WERI-Rb-1 (cell line): ENCODE measurements at regions not wholly inside any gene's neighbourhood (a gene's known extent, or its start where the extent isn't known, plus 50 kb on each side); places are given as distances from the start of the nearest gene placed in this dataset.

Experiments
- DNase-seq: peaks from one replicate; pipeline ENCODE4 v3.0.0-alpha.2; 2020
- H3K27ac ChIP-seq: fragments of 250-450 bp; sonication (Bioruptor Pico); 2 replicates; pipeline ENCODE4 v1.5.1; 2020; ENCODE audit warnings: mild to moderate bottlenecking, moderate library complexity
- H3K27me3 ChIP-seq: fragments of 250-450 bp; sonication (Bioruptor Pico); 2 replicates; pipeline ENCODE4 v1.5.1; 2021; ENCODE audit warnings: mild to moderate bottlenecking, low read depth, moderate library complexity; ENCODE audit not compliant: insufficient read depth, severe bottlenecking
- H3K36me3 ChIP-seq: fragments of 250-450 bp; sonication (Bioruptor Pico); 2 replicates; pipeline ENCODE4 v1.5.1; 2020; ENCODE audit warnings: mild to moderate bottlenecking, moderate library complexity
- H3K4me3 ChIP-seq: 2 replicates; pipeline ENCODE4 v1.5.1; 2011; ENCODE audit warnings: low read depth, mild to moderate bottlenecking, control low read depth, low read length
- H3K9me3 ChIP-seq: fragments of 250-450 bp; sonication (Bioruptor Pico); 2 replicates; pipeline ENCODE4 v1.5.1; 2021; ENCODE audit warnings: mild to moderate bottlenecking, moderate library complexity; ENCODE audit not compliant: severe bottlenecking
- CTCF ChIP-seq: IDR thresholded peaks from 2 replicates; pipeline ENCODE4 v1.5.1; 2011; ENCODE audit warnings: low read depth, mild to moderate bottlenecking, control low read depth, inconsistent platforms, low read length

- 0 out of 2 replicates have a peak, but pooled peaks have one; percentile 6 for TF ChIP-seq CTCF
- no peaks in the 10 kb centered on the region for H3K27me3 ChIP-seq
- peak; percentile 77 for DNase-seq
- no peaks in the 10 kb centered on the region; the same call in 1 of the 2 replicates for H3K36me3 ChIP-seq
- H3K4me3 ChIP-seq, result peak overlapping the region; percentile 1; the same call in 1 of the 2 replicates
- H3K9me3 ChIP-seq, result no peaks in the 10 kb centered on the region
- peak overlapping the region; percentile 12; the same call in 1 of the 2 replicates for H3K27ac ChIP-seq
Measured at GRCh38 chr13:31885994-31886393, 145.6 kb upstream of the FRY start.

GRCh38 chr13:31887286-31887685 lies 144.3 kb upstream of the FRY start:
- Histone ChIP-seq H3K4me3 (no peak overlapping the region), H3K36me3 (no peaks in the 10 kb centered on the region; the same call in 1 of the 2 replicates), H3K27me3 (no peaks in the 10 kb centered on the region), H3K27ac (no peak overlapping the region), H3K9me3 (no peaks in the 10 kb centered on the region)
- no peak for DNase-seq
- TF ChIP-seq CTCF, result no peak

- Histone ChIP-seq H3K27me3 (no peaks in the 10 kb centered on the region), H3K27ac (no peak overlapping the region), H3K9me3 (no peaks in the 10 kb centered on the region), H3K4me3 (no peak overlapping the region), H3K36me3 (no peaks in the 10 kb centered on the region; the same call in 1 of the 2 replicates)
- no peak for TF ChIP-seq CTCF
- no peak for DNase-seq
Measured at GRCh38 chr13:31890946-31891345, 140.6 kb upstream of the FRY start.

- DNase-seq, result no peak
- H3K27ac ChIP-seq, result no peak overlapping the region
Measured at GRCh38 chr13:31891472-31891871, 140.1 kb upstream of the FRY start.

GRCh38 chr13:31894931-31895330 lies 136.6 kb upstream of the FRY start:
- Histone ChIP-seq H3K36me3 (no peaks in the 10 kb centered on the region; the same call in 1 of the 2 replicates), H3K4me3 (no peak overlapping the region), H3K9me3 (no peaks in the 10 kb centered on the region), H3K27ac (no peak overlapping the region), H3K27me3 (no peaks in the 10 kb centered on the region)
- DNase-seq, result no peak
- TF ChIP-seq CTCF, result no peak

More at GRCh38 chr13:31891472-31891871, 140.1 kb upstream of the FRY start:
- Histone ChIP-seq H3K27me3 (no peaks in the 10 kb centered on the region), H3K9me3 (no peaks in the 10 kb centered on the region), H3K4me3 (no peak overlapping the region), H3K36me3 (no peaks in the 10 kb centered on the region; the same call in 1 of the 2 replicates)
- TF ChIP-seq CTCF, result no peak

- H3K36me3 ChIP-seq, result no peaks in the 10 kb centered on the region; the same call in 1 of the 2 replicates
- no peak overlapping the region for H3K27ac ChIP-seq
- no peaks in the 10 kb centered on the region for H3K27me3 ChIP-seq
- TF ChIP-seq CTCF, result no peak
- DNase-seq, result no peak
- H3K4me3 ChIP-seq, result no peak overlapping the region
- no peaks in the 10 kb centered on the region for H3K9me3 ChIP-seq
Measured at GRCh38 chr13:31895691-31896090, 135.9 kb upstream of the FRY start.
